OCI-LY3 (cell line): ENCODE measurements at regions not wholly inside any gene's neighbourhood (a gene's known extent, or its start where the extent isn't known, plus 50 kb on each side); places are given as distances from the start of the nearest gene placed in this dataset.

Experiments
- H2AFZ ChIP-seq: fragments of 200-600, 300-600 bp; shearing (Covaris generic); 2 replicates; pipeline ENCODE4 v1.6.0; 2014; ENCODE audit warnings: antibody characterized with exemption, low read depth, low read length
- H3K27ac ChIP-seq: fragments of 200-600, 300-600 bp; sonication (generic); 2 replicates; pipeline ENCODE4 v1.5.1; 2014; ENCODE audit warnings: mild to moderate bottlenecking, low read length, moderate library complexity, mixed read lengths
- H3K27me3 ChIP-seq: fragments of 200-600, 300-600 bp; sonication (generic); 2 replicates; pipeline ENCODE4 v1.6.1; 2014; ENCODE audit warnings: low read depth, low read length, mixed read lengths
- H3K36me3 ChIP-seq: fragments of 200-600, 300-600 bp; sonication (generic); replicated peaks from 2 replicates; pipeline ENCODE3; 2014; ENCODE audit warnings: low read depth, low read length, mixed read lengths
- H3K4me1 ChIP-seq: fragments of 300-600, 200-600 bp; sonication (generic); 2 replicates; pipeline ENCODE4 v1.6.1; 2014; ENCODE audit warnings: low read length, mixed read lengths
- H3K4me2 ChIP-seq: fragments of 200-600, 300-600 bp; sonication (generic); 2 replicates; pipeline ENCODE4 v1.6.1; 2014; ENCODE audit warnings: low read length, mixed read lengths
- H3K4me3 ChIP-seq: fragments of 300-600, 200-600 bp; sonication (generic); 2 replicates; pipeline ENCODE4 v1.5.1; 2014; ENCODE audit warnings: antibody characterized with exemption, mild to moderate bottlenecking, low read length, moderate library complexity
- H3K79me2 ChIP-seq: fragments of 300-600, 200-600 bp; shearing (Covaris generic); 2 replicates; pipeline ENCODE4 v1.6.1; 2014; ENCODE audit warnings: mild to moderate bottlenecking, low read length, mixed read lengths
- H3K9ac ChIP-seq: fragments of 300-600, 200-600 bp; shearing (Covaris generic); 2 replicates; pipeline ENCODE4 v1.6.0; 2014; ENCODE audit warnings: mild to moderate bottlenecking, low read length, moderate library complexity
- H3K9me3 ChIP-seq: fragments of 200-600, 300-600 bp; shearing (Covaris generic); 2 replicates; pipeline ENCODE4 v1.6.1; 2014; ENCODE audit warnings: low read length, mixed read lengths; ENCODE audit not compliant: insufficient read depth
- H4K20me1 ChIP-seq: fragments of 200-600, 300-600 bp; sonication (generic); 2 replicates; pipeline ENCODE4 v1.6.1; 2016; ENCODE audit warnings: low read length, mixed read lengths; ENCODE audit not compliant: insufficient read depth
- EZH2phosphoT487 ChIP-seq: fragments of 200-600 bp; shearing (Covaris generic); IDR thresholded peaks from 2 replicates; pipeline ENCODE4 v1.6.1; 2018; ENCODE audit warnings: antibody characterized with exemption, mixed run types, low read depth
- TF ChIP-seq, protein P1 (sequence below): fragments of 200-600, 300-600 bp; sonication (generic); IDR thresholded peaks from 2 replicates; pipeline ENCODE4 v1.5.1; 2014; ENCODE audit warnings: antibody characterized with exemption, low read length, low read depth

DNA sequence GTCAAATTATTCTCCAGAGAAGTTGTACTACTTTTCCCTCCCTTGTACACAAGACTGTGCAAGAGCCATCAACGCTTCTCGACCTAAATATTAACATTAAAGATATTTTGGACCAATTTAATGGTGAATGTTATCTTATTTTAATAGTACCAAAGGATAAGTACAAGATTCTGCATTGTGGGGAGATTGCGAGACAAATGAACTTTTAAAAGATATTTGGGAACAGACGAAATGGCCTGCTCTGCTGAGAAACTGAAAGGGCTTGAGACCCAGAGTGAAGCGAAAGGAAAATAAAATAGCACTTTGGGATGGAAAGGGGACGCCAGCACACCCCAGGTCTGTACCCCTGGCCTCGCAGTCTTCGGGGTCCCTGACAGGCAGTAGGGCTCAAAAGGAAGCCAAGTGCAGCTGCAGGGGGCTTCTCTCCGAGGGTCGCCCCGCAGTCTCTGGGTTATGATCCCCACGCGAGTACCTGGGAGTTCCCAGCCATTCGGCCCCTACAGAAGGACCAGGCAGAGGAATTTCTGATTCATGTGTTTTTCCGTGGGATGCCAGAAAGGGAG lies 97.6 kb upstream of the VGLL3 start:
- Histone ChIP-seq H3K9ac (no peak overlapping the region), H3K4me3 (no peak overlapping the region), H4K20me1 (no peaks in the 10 kb centered on the region), H3K4me2 (no peak overlapping the region), H3K27ac (no peak overlapping the region), H3K36me3 (no peaks in the 10 kb centered on the region), H3K4me1 (no peaks in the 10 kb centered on the region), H3K27me3 (no peaks in the 10 kb centered on the region), H3K9me3 (no peaks in the 10 kb centered on the region), H3K79me2 (no peaks in the 10 kb centered on the region), H2AFZ (no peak overlapping the region)
- no peak for TF ChIP-seq EZH2phosphoT487
- TF ChIP-seq, protein P1, sequence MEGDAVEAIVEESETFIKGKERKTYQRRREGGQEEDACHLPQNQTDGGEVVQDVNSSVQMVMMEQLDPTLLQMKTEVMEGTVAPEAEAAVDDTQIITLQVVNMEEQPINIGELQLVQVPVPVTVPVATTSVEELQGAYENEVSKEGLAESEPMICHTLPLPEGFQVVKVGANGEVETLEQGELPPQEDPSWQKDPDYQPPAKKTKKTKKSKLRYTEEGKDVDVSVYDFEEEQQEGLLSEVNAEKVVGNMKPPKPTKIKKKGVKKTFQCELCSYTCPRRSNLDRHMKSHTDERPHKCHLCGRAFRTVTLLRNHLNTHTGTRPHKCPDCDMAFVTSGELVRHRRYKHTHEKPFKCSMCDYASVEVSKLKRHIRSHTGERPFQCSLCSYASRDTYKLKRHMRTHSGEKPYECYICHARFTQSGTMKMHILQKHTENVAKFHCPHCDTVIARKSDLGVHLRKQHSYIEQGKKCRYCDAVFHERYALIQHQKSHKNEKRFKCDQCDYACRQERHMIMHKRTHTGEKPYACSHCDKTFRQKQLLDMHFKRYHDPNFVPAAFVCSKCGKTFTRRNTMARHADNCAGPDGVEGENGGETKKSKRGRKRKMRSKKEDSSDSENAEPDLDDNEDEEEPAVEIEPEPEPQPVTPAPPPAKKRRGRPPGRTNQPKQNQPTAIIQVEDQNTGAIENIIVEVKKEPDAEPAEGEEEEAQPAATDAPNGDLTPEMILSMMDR, result no peak

DNA sequence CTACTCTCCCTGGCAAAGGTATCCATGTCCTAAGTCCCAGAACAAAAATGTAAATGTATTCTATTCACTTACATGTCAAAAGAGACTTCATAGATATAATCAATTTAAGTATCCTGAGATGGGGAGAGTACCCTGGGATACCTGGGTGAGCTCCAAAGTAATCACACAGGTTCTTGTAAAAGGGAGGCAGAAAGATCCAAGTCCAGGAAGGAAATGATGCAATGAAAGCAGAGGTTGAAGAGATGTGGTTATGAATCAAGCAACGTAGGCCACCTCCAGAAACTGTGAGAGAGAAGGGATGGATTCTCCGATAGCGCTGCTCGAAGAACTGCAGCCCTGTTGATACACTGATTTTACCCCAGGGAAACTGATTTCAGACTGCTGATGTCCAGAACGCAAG lies 93.9 kb upstream of the VGLL3 start:
- TF ChIP-seq, protein P1, result no peak
- no peak for TF ChIP-seq EZH2phosphoT487
- Histone ChIP-seq H3K4me2 (no peak overlapping the region), H3K9me3 (no peaks in the 10 kb centered on the region), H4K20me1 (no peaks in the 10 kb centered on the region), H3K4me1 (no peaks in the 10 kb centered on the region), H3K4me3 (no peak overlapping the region), H2AFZ (no peak overlapping the region), H3K36me3 (no peaks in the 10 kb centered on the region), H3K9ac (no peak overlapping the region), H3K27me3 (no peaks in the 10 kb centered on the region), H3K79me2 (no peaks in the 10 kb centered on the region), H3K27ac (no peak overlapping the region)

DNA sequence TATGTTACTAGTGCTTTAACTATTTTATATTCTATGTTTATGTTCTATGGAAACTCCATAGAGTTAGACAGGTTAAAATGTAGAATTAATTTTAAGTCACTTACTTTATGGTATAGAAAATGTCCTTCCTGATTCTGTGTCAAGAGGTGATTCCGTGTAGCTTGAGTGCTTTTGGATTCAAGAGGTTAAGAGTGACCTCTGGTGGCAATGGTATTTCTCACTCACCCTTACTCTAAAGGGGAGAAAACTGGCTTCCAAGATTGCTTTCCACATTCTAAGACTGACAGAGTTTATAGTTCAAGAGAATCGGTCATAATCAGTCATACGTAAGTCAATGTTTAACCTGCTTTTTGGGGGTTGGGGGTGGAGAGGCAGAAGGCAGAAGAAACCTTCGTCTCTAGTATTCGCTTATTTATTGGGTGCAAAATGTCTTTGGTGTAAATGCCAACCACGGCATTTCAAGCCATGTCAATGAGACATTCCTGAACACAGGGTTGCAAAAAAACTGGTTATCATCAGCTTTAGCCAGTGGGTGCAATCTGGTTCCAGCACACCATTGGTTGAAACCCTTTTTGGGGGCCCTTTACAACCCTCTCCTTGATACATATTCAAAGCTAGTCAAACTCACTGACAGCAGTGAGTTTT lies 92.0 kb upstream of the VGLL3 start:
- Histone ChIP-seq H3K27ac (no peak overlapping the region), H3K4me3 (peak overlapping the region; percentile 49), H4K20me1 (no peaks in the 10 kb centered on the region), H3K79me2 (no peaks in the 10 kb centered on the region), H2AFZ (peak overlapping the region; percentile 59), H3K9me3 (no peaks in the 10 kb centered on the region), H3K4me2 (peak overlapping the region; percentile 59), H3K36me3 (no peaks in the 10 kb centered on the region), H3K9ac (no peak overlapping the region), H3K4me1 (no peaks in the 10 kb centered on the region), H3K27me3 (no peaks in the 10 kb centered on the region)
- TF ChIP-seq, protein P1, result peak; percentile 90
- no peak for TF ChIP-seq EZH2phosphoT487

DNA sequence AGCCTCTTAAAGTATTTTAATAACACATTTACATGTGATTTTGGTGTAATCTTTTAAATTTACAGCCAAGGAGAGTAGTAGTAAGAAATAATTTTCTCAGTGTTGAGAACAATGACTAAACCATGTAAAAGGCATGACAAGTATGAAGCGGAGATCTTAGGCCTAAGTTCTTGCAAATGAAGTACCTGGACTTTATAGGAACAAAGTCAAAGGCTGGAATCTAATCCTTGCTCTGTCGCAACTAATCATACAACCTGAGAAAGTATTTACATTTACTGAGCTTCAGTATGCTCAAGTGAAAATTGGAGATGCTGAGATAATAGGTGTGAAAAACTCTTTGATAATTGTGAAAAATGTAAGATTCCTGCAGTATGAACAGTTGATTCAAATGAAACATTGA lies 86.4 kb upstream of the VGLL3 start:
- Histone ChIP-seq H3K9ac (no peak overlapping the region), H2AFZ (no peak overlapping the region)

More for the DNA sequence above, 86.4 kb upstream of the VGLL3 start:
- H3K4me2 ChIP-seq, result no peak overlapping the region
- no peaks in the 10 kb centered on the region for H3K27me3 ChIP-seq
- no peaks in the 10 kb centered on the region for H3K9me3 ChIP-seq
- no peaks in the 10 kb centered on the region for H3K79me2 ChIP-seq
- no peak for TF ChIP-seq EZH2phosphoT487
- TF ChIP-seq, protein P1, result no peak
- H4K20me1 ChIP-seq, result no peaks in the 10 kb centered on the region
- no peak overlapping the region for H3K4me3 ChIP-seq
- no peaks in the 10 kb centered on the region for H3K4me1 ChIP-seq
- no peak overlapping the region for H3K27ac ChIP-seq
- H3K36me3 ChIP-seq, result no peaks in the 10 kb centered on the region
